Germinal center (tissue), 1 donor: ENCODE measurements at regions not wholly inside any gene's neighbourhood (a gene's known extent, or its start where the extent isn't known, plus 50 kb on each side); places are given as distances from the start of the nearest gene placed in this dataset.

Experiments
- DNase-seq: peaks from one replicate; pipeline ENCODE4 v3.0.0; 2012; ENCODE audit warnings: mixed read lengths, low spot score

DNA sequence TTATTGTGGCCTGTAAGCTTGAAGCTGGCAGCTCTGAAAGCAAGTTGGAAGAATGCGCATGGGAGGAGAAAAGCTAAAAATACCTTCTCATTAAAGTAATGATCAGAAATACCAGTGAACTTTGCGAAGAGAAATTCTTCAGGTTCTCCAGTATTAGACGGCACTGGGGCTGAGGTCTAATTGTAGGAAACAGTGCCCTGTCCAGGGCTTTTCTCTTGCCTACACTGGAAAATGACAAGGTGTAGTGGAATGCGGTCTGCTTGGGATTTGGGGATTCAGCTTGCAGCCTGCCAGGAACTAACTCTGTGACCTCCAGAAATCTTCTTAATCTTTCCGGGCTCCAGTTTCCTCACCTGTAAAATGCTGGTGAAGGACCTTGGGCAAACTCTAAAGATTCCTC lies 53.3 kb upstream of the KCNJ16 start:
- DNase-seq: no peak

DNA sequence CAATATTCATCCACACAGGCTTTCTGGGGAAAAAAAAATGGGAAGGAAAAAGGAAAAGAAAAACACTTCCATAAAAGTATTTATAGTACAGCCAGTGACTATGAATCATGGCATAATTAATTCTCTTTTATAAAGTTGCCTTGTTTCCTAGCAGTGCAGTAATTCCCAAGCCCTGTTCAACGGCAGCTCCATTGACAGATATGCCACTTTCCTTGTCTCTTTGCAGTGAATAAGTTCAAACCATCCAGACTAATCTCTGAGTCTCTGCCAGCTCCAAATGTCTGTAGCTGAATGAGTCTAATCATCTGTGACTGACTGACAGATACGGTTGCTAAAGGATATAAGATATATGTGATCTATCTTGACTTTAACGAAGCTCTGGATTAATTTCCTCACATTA lies 52.9 kb upstream of the KCNJ16 start:
- no peak for DNase-seq

GRCh38 chr17:70024253-70024652 lies 50.8 kb upstream of the KCNJ16 start:
- DNase-seq: no peak
